ENCODE measurements at regions not wholly inside any gene's neighbourhood (a gene's known extent, or its start where the extent isn't known, plus 50 kb on each side); places are given as distances from the start of the nearest gene placed in this dataset.

DNA sequence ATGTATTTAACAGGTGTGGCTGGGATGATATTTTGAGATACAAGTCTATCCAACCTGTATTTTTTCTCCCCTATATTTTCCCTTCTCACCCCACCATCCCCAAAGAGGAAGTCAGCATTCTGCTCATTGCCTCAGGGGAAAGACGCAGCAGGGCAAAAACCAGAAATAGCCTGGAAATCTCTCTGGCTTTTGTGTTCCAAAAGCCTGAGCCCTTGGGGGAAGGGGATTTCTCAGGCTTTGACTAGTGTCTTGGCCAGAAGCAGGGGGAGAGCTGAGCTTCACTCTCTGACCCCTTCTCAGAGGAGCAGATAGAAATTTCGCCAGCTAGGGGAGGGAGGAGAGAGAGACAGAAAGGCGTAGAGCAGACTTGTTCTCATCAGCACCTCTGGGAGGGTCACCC is 244.7 kb downstream of the RRAGC start:
- no peak overlapping the region for H3K27ac ChIP-seq (ENCODE audit: low read depth, low read length)
- H2AFZ ChIP-seq (ENCODE audit: low read depth, low read length, poor library complexity, severe bottlenecking): no peak overlapping the region
- H3K9ac ChIP-seq (ENCODE audit: low read length): no peak overlapping the region
- DNase-seq (ENCODE audit: low read depth, low spot score) (no peak), ATAC-seq (no peak)
- intact Hi-C loops (cut with micrococcal nuclease): no loop called here
- POLR2A ChIA-PET: no interaction called here
- no TSS peak for BruUV-seq (replicated peaks)
- H3K9me3 ChIP-seq (ENCODE audit: control insufficient read depth in 1 of 2, insufficient read depth in 1 of 2, low read depth in 1 of 2, low read length in 2 of 2): peaks cover 0 to 11% of the 10 kb centered on the region in 2 experiments; a peak in 2 of 4 replicates
- no peaks in the 10 kb centered on the region for H3K79me2 ChIP-seq (ENCODE audit: insufficient read depth, low read length)
- H3K27me3 ChIP-seq (ENCODE audit: insufficient read depth, low read length): no peaks in the 10 kb centered on the region
- H4K20me1 ChIP-seq (ENCODE audit: insufficient read depth): no peaks in the 10 kb centered on the region
- no peaks in the 10 kb centered on the region for H3K9me2 ChIP-seq (ENCODE audit: insufficient read depth)
- no peak overlapping the region for H3K4me3 ChIP-seq (replicated peaks in 1 of 2; ENCODE audit: low read depth in 1 of 2, low read length in 2 of 2)
- CTCF ChIA-PET: no interaction called here
- no peak overlapping the region for H3K4me2 ChIP-seq (ENCODE audit: low read length)
- no peaks in the 10 kb centered on the region for H3K36me3 ChIP-seq (ENCODE audit: control insufficient read depth in 1 of 2, insufficient read depth in 2 of 2, low read length in 2 of 2)
- H3K4me1 ChIP-seq (ENCODE audit: control insufficient read depth in 1 of 2, insufficient read depth in 2 of 2, low read length in 2 of 2): peaks cover 3% of the 10 kb centered on the region in 2 experiments; a peak in 2 of 4 replicates
- TF ChIP-seq ELF1 (IDR thresholded peaks at IDR 0.05; ENCODE audit: borderline replicate concordance, low read depth) (no peak), SRF (IDR thresholded peaks at IDR 0.05; ENCODE audit: low read depth) (no peak), EZH2 (IDR thresholded peaks at IDR 0.05) (no peak), SIN3A (IDR thresholded peaks at IDR 0.05; ENCODE audit: low read depth) (no peak), CEBPB (IDR thresholded peaks at IDR 0.05; ENCODE audit: low read depth) (no peak), POLR2AphosphoS5 (IDR thresholded peaks at IDR 0.05; ENCODE audit: low read depth, low read length) (no peak), FOSL1 (IDR thresholded peaks at IDR 0.05; ENCODE audit: low read depth) (no peak), ZNF274 (IDR thresholded peaks at IDR 0.05; ENCODE audit: low read depth, low read length) (no peak), RAD21 (IDR thresholded peaks at IDR 0.05; ENCODE audit: low read depth) (no peak), EGR1 (IDR thresholded peaks at IDR 0.05; ENCODE audit: low read depth) (no peak), POLR2A (IDR thresholded peaks at IDR 0.05; ENCODE audit: borderline replicate concordance, extremely low read depth, insufficient read depth, insufficient read length) (no peak), MAX (IDR thresholded peaks at IDR 0.05) (no peak)
- TF ChIP-seq, protein P1, sequence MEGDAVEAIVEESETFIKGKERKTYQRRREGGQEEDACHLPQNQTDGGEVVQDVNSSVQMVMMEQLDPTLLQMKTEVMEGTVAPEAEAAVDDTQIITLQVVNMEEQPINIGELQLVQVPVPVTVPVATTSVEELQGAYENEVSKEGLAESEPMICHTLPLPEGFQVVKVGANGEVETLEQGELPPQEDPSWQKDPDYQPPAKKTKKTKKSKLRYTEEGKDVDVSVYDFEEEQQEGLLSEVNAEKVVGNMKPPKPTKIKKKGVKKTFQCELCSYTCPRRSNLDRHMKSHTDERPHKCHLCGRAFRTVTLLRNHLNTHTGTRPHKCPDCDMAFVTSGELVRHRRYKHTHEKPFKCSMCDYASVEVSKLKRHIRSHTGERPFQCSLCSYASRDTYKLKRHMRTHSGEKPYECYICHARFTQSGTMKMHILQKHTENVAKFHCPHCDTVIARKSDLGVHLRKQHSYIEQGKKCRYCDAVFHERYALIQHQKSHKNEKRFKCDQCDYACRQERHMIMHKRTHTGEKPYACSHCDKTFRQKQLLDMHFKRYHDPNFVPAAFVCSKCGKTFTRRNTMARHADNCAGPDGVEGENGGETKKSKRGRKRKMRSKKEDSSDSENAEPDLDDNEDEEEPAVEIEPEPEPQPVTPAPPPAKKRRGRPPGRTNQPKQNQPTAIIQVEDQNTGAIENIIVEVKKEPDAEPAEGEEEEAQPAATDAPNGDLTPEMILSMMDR (IDR thresholded peaks at IDR 0.05 in 2 of 3, conservative IDR thresholded peaks at IDR 0.05 in 1 of 3; ENCODE audit: borderline replicate concordance in 1 of 3, insufficient read depth in 1 of 3, low read depth in 2 of 3, low read length in 2 of 3): no peak
- TF ChIP-seq, protein P2, sequence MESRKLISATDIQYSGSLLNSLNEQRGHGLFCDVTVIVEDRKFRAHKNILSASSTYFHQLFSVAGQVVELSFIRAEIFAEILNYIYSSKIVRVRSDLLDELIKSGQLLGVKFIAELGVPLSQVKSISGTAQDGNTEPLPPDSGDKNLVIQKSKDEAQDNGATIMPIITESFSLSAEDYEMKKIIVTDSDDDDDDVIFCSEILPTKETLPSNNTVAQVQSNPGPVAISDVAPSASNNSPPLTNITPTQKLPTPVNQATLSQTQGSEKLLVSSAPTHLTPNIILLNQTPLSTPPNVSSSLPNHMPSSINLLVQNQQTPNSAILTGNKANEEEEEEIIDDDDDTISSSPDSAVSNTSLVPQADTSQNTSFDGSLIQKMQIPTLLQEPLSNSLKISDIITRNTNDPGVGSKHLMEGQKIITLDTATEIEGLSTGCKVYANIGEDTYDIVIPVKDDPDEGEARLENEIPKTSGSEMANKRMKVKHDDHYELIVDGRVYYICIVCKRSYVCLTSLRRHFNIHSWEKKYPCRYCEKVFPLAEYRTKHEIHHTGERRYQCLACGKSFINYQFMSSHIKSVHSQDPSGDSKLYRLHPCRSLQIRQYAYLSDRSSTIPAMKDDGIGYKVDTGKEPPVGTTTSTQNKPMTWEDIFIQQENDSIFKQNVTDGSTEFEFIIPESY (IDR thresholded peaks at IDR 0.05; ENCODE audit: extremely low read depth, insufficient replicate concordance, low read length): no peak
- TF ChIP-seq, protein P3, sequence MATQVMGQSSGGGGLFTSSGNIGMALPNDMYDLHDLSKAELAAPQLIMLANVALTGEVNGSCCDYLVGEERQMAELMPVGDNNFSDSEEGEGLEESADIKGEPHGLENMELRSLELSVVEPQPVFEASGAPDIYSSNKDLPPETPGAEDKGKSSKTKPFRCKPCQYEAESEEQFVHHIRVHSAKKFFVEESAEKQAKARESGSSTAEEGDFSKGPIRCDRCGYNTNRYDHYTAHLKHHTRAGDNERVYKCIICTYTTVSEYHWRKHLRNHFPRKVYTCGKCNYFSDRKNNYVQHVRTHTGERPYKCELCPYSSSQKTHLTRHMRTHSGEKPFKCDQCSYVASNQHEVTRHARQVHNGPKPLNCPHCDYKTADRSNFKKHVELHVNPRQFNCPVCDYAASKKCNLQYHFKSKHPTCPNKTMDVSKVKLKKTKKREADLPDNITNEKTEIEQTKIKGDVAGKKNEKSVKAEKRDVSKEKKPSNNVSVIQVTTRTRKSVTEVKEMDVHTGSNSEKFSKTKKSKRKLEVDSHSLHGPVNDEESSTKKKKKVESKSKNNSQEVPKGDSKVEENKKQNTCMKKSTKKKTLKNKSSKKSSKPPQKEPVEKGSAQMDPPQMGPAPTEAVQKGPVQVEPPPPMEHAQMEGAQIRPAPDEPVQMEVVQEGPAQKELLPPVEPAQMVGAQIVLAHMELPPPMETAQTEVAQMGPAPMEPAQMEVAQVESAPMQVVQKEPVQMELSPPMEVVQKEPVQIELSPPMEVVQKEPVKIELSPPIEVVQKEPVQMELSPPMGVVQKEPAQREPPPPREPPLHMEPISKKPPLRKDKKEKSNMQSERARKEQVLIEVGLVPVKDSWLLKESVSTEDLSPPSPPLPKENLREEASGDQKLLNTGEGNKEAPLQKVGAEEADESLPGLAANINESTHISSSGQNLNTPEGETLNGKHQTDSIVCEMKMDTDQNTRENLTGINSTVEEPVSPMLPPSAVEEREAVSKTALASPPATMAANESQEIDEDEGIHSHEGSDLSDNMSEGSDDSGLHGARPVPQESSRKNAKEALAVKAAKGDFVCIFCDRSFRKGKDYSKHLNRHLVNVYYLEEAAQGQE (IDR thresholded peaks at IDR 0.05; ENCODE audit: low read depth): no peak
- RAD21 ChIA-PET (ENCODE audit: low non-redundant PET in 1 of 2, low total read pairs in 2 of 2, uncharacterized antibody in 2 of 2, unreplicated experiment in 2 of 2): no interaction called here
